H1 (cell line): ENCODE measurements at regions not wholly inside any gene's neighbourhood (a gene's known extent, or its start where the extent isn't known, plus 50 kb on each side); places are given as distances from the start of the nearest gene placed in this dataset.

Experiments used
- CTCF ChIA-PET: fragments of 300-600 bp; sonication (Branson Sonifier 250); formaldehyde crosslinking; loops from one replicate; lab custom pipeline; 2021; ENCODE audit not compliant: partially characterized antibody; lab: Charles Lee
- POLR2A ChIA-PET: fragments of 300-600 bp; sonication (Branson Sonifier 250); formaldehyde crosslinking; loops from one replicate; lab custom pipeline; 2021; ENCODE audit warnings: inconsistent platforms; ENCODE audit not compliant: partially characterized antibody; lab: Charles Lee
- DNase-seq, 2 experiments: peaks; one replicate each; pipeline versions ENCODE4 v3.0.0 to v3.0.0-alpha.2; 2010 to 2022; ENCODE audit warnings: low spot score in 2 of 2, low read depth in 1 of 2, mixed read lengths in 1 of 2
- FAIRE-seq: peaks from 2 replicates; lab custom pipeline; 2011; peaks lifted over from hg19 to GRCh38; lab: Jason Lieb, UNC
- H2AFZ ChIP-seq: 2 replicates; pipeline ENCODE4 v1.8.1; 2012; ENCODE audit warnings: low read length, inconsistent platforms
- H2AK5ac ChIP-seq: 2 replicates; pipeline ENCODE4 v1.6.1; 2013; ENCODE audit warnings: low read depth, low read length
- H2BK120ac ChIP-seq: replicated peaks from 2 replicates; pipeline ENCODE3; 2013; ENCODE audit warnings: low read depth, low read length, inconsistent platforms
- H2BK12ac ChIP-seq: 2 replicates; pipeline ENCODE4 v1.6.1; 2013; ENCODE audit warnings: low read depth, low read length
- H2BK15ac ChIP-seq: 2 replicates; pipeline ENCODE4 v1.6.1; 2013; ENCODE audit warnings: low read length
- H2BK20ac ChIP-seq: 2 replicates; pipeline ENCODE4 v1.6.1; 2013; ENCODE audit warnings: low read length
- H2BK5ac ChIP-seq: 2 replicates; pipeline ENCODE4 v1.6.1; 2013; ENCODE audit warnings: low read depth, low read length
- H3K14ac ChIP-seq: 2 replicates; pipeline ENCODE4 v1.6.1; 2013; ENCODE audit warnings: inconsistent platforms; ENCODE audit not compliant: insufficient read length
- H3K18ac ChIP-seq: 2 replicates; pipeline ENCODE4 v1.6.1; 2013; ENCODE audit warnings: low read length; ENCODE audit errors: extremely low read depth
- H3K23ac ChIP-seq: 2 replicates; pipeline ENCODE4 v1.6.1; 2013; ENCODE audit warnings: inconsistent platforms; ENCODE audit not compliant: insufficient read length
- H3K23me2 ChIP-seq: 2 replicates; pipeline ENCODE4 v1.6.1; 2013; ENCODE audit warnings: low read depth, low read length
- H3K27ac ChIP-seq: 2 replicates; pipeline ENCODE4 v1.6.1; 2011; ENCODE audit warnings: low read depth, low read length, inconsistent platforms
- H3K27me3 ChIP-seq, 4 experiments: replicated peaks in 1 of 4; 1 replicate in 1 of 4; 2 replicates in 3 of 4; pipeline versions ENCODE4 v1.6.1 to v1.8.1; 2011 to 2013; ENCODE audit warnings: low read length in 3 of 4, mild to moderate bottlenecking in 3 of 4, inconsistent platforms in 2 of 4, mixed read lengths in 2 of 4, moderate library complexity in 1 of 4; ENCODE audit not compliant: control insufficient read depth in 3 of 4, insufficient read depth in 3 of 4; ENCODE audit errors: extremely low read depth in 1 of 4
- H3K36me3 ChIP-seq, 4 experiments: 2 replicates each; pipeline versions ENCODE4 v1.6.1 to v1.8.1; 2011 to 2013; ENCODE audit warnings: mild to moderate bottlenecking in 4 of 4, low read length in 3 of 4, moderate library complexity in 2 of 4, control low read depth in 1 of 4, inconsistent platforms in 1 of 4; ENCODE audit not compliant: insufficient read depth in 4 of 4, control insufficient read depth in 2 of 4
- H3K4ac ChIP-seq: replicated peaks from 2 replicates; pipeline ENCODE3; 2013; ENCODE audit warnings: low read length, low read depth, mixed read lengths, inconsistent platforms; ENCODE audit not compliant: insufficient read length
- H3K4me1 ChIP-seq, 4 experiments: replicated peaks in 1 of 4; 1 replicate in 1 of 4; 2 replicates in 3 of 4; pipeline versions ENCODE4 v1.6.1 to v1.8.1; 2011 to 2013; ENCODE audit warnings: low read length in 3 of 4, inconsistent platforms in 2 of 4, mixed read lengths in 1 of 4; ENCODE audit not compliant: insufficient read depth in 4 of 4, control insufficient read depth in 3 of 4
- H3K4me2 ChIP-seq, 2 experiments: 2 replicates each; pipeline versions ENCODE4 v1.6.1 to v1.8.1; 2011 to 2013; ENCODE audit warnings: low read depth in 2 of 2, low read length in 2 of 2, control low read depth in 1 of 2, inconsistent platforms in 1 of 2, mild to moderate bottlenecking in 1 of 2; ENCODE audit not compliant: insufficient read depth in 1 of 2
- H3K4me3 ChIP-seq, 4 experiments: fragments of 200-600, 300-600 bp in 1 of 4; sonication (generic), shearing (Covaris generic), sonication (Bioruptor Twin) in 1 of 4; 2 replicates each; pipeline versions ENCODE4 v1.5.1 to v1.8.1; 2011 to 2016; ENCODE audit warnings: low read length in 4 of 4, low read depth in 3 of 4, control low read depth in 2 of 4, inconsistent platforms in 2 of 4, mild to moderate bottlenecking in 2 of 4, mixed read lengths in 1 of 4, moderate library complexity in 1 of 4; ENCODE audit not compliant: insufficient read depth in 2 of 4; ENCODE audit errors: extremely low read depth in 1 of 4
- H3K56ac ChIP-seq: replicated peaks from 2 replicates; pipeline ENCODE3; 2013; ENCODE audit warnings: low read depth, mild to moderate bottlenecking, mixed read lengths, low read length, inconsistent platforms; ENCODE audit not compliant: insufficient read length
- H3K79me1 ChIP-seq: 2 replicates; pipeline ENCODE4 v1.6.1; 2013; ENCODE audit warnings: low read depth, low read length, control low read depth
- H3K79me2 ChIP-seq, 2 experiments: 2 replicates each; pipeline versions ENCODE4 v1.6.1 to v1.8.1; 2012 to 2013; ENCODE audit warnings: low read length in 2 of 2, mild to moderate bottlenecking in 2 of 2, inconsistent platforms in 1 of 2; ENCODE audit not compliant: insufficient read depth in 2 of 2, control insufficient read depth in 1 of 2
- H3K9ac ChIP-seq, 4 experiments: replicated peaks in 1 of 4; 1 replicate in 1 of 4; 2 replicates in 3 of 4; pipeline versions ENCODE4 v1.6.1 to v1.8.1; 2011 to 2013; ENCODE audit warnings: low read depth in 3 of 4, low read length in 3 of 4, control low read depth in 2 of 4, mild to moderate bottlenecking in 2 of 4, moderate library complexity in 2 of 4, inconsistent platforms in 1 of 4; ENCODE audit errors: extremely low read depth in 1 of 4
- H3K9me3 ChIP-seq, 2 experiments: 2 replicates each; pipeline versions ENCODE4 v1.6.1 to v1.8.1; 2012 to 2013; ENCODE audit warnings: mild to moderate bottlenecking in 2 of 2, moderate library complexity in 2 of 2, control low read depth in 1 of 2, inconsistent platforms in 1 of 2, low read depth in 1 of 2, low read length in 1 of 2, mixed read lengths in 1 of 2; ENCODE audit not compliant: insufficient read depth in 2 of 2
- H4K20me1 ChIP-seq, 2 experiments: replicated peaks in 1 of 2; 2 replicates each; pipeline versions ENCODE3 to v1.8.1; 2011 to 2013; ENCODE audit warnings: inconsistent platforms in 2 of 2, low read length in 2 of 2, mild to moderate bottlenecking in 1 of 2; ENCODE audit not compliant: insufficient read depth in 2 of 2, control insufficient read depth in 1 of 2
- H4K5ac ChIP-seq: 2 replicates; pipeline ENCODE4 v1.6.1; 2013; ENCODE audit warnings: low read length, low read depth, mixed read lengths, inconsistent platforms; ENCODE audit not compliant: insufficient read length
- H4K8ac ChIP-seq: 2 replicates; pipeline ENCODE4 v1.8.0; 2013; ENCODE audit warnings: mild to moderate bottlenecking, moderate library complexity, low read length, inconsistent platforms; ENCODE audit not compliant: insufficient read depth; ENCODE audit errors: extremely low read depth
- H4K91ac ChIP-seq: replicated peaks from 2 replicates; pipeline ENCODE3; 2013; ENCODE audit warnings: low read length, mixed read lengths, inconsistent platforms; ENCODE audit not compliant: insufficient read length
- CEBPB ChIP-seq: IDR thresholded peaks from 2 replicates; pipeline ENCODE4 v1.6.1; 2012; ENCODE audit warnings: low read depth, low read length
- GTF2F1 ChIP-seq: IDR thresholded peaks from 2 replicates; pipeline ENCODE4 v1.6.1; 2012; ENCODE audit warnings: low read depth, low read length, improper control_type of control experiment, borderline replicate concordance
- WGBS, 2 experiments: shearing (Covaris generic) in 1 of 2; methylation state at CpG; one replicate each; pipeline versions ENCODE4 v1.1.6 to v1.1.7; 2013 to 2015; ENCODE audit warnings: low lambda C conversion rate in 2 of 2, mixed read lengths in 2 of 2, inconsistent platforms in 1 of 2, low coverage in 1 of 2, missing lambda C conversion rate in 1 of 2; ENCODE audit not compliant: insufficient replicate concordance in 2 of 2, insufficient coverage in 1 of 2, insufficient read length in 1 of 2; ENCODE audit errors: extremely low coverage in 1 of 2, missing lambda C conversion rate in 1 of 2; 5-methylcytosine and 5-hydroxymethylcytosine counted together

DNA sequence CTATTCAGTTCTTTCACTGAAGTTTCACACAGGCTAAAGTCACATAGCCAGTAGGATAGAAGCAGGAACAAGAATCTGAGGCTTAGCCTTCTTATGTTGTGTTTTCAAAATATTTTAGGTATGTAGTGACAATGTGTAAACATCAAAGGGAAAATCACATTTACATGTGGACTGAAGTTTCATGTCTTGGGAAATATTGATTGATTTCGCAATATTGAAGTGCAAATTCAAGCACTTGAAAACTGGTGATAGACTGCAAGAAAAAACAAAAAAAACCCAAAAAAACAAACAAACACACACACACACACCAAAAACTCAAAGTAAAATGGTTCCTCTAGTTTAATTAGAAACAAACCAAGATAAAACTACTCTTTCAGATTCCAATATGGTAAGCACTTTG, 773.3 kb downstream of the PDCD6IP start:
- Histone ChIP-seq H3K27ac (no peak overlapping the region), H3K27me3 (no peaks in the 10 kb centered on the region), H3K79me1 (no peaks in the 10 kb centered on the region), H2AFZ (no peak overlapping the region), H3K14ac (no peak overlapping the region), H3K36me3 (no peaks in the 10 kb centered on the region), H2BK15ac (no peak overlapping the region), H3K56ac (no peak overlapping the region), H2BK5ac (no peak overlapping the region), H2BK12ac (no peak overlapping the region), H4K8ac (no peak overlapping the region), H3K23ac (no peak overlapping the region), H4K20me1 (no peaks in the 10 kb centered on the region), H2AK5ac (no peak overlapping the region), H3K9me3 (no peaks in the 10 kb centered on the region), H3K4me1 (no peaks in the 10 kb centered on the region), H2BK120ac (no peak overlapping the region), H3K4me2 (no peak overlapping the region), H3K4me3 (no peak overlapping the region), H3K9ac (no peak overlapping the region), H2BK20ac (no peak overlapping the region), H3K4ac (no peak overlapping the region), H3K79me2 (no peaks in the 10 kb centered on the region), H4K5ac (no peak overlapping the region), H4K91ac (no peak overlapping the region), H3K18ac (no peak overlapping the region), H3K23me2 (no peaks in the 10 kb centered on the region)
- POLR2A ChIA-PET, result no interaction called here
- CTCF ChIA-PET, result interaction anchor here (0.6 kb wide), 1 partner anchor 18 kb away, joined by 3 read pairs; no protein-coding TSS in a partner anchor
- FAIRE-seq (no peak), DNase-seq (no peak)
- TF ChIP-seq GTF2F1, result no peak
- TF ChIP-seq CEBPB, result peak; percentile 77; the same call in 1 of the 2 replicates
- WGBS, 2 experiments, result 89% methylated on average over 1 of the region's 1 CpG; no CpG with 5 or more reads in 1 of the 2 experiments
